SK-N-SH treated with all-trans-retinoic acid at 6 μM for 48 hours (cell line): ENCODE measurements at regions not wholly inside any gene's neighbourhood (a gene's known extent, or its start where the extent isn't known, plus 50 kb on each side); places are given as distances from the start of the nearest gene placed in this dataset.

Experiments used
- BACH2 ChIP-seq: fragments of 250-450 bp; sonication (Bioruptor Pico); IDR thresholded peaks from 2 replicates; pipeline ENCODE4 v1.9.0; 2021; ENCODE audit warnings: mild to moderate bottlenecking, borderline replicate concordance
- ESRRG ChIP-seq: fragments of 250-450 bp; sonication (Bioruptor Pico); IDR thresholded peaks from 2 replicates; pipeline ENCODE4 v1.6.1; 2021; ENCODE audit warnings: mild to moderate bottlenecking

DNA sequence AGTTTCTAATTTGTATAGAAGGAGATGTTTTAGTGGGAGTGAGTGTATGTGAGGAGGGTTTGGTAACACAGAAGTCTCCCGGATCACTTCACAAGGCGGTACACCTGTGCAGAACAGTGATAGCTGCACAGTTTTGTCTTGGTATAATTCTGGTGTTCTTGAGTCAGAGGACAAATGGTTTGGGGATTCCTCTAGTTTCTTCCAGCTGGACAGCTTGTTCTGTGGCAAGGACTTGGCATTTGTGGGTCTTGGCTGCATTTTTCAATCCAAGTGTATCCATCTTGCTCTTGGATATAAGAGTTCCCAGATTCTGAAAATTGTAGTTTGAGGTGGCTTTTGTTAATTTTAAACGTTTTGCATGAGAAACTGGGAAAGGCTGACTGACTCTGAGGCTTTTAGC lies 135.7 kb downstream of the AHR start:
- TF ChIP-seq ESRRG (CRISPR knock-in tag): no peak
- TF ChIP-seq BACH2: no peak
